ENCODE measurements at regions not wholly inside any gene's neighbourhood (a gene's known extent, or its start where the extent isn't known, plus 50 kb on each side); places are given as distances from the start of the nearest gene placed in this dataset.

GRCh38 chr11:87972133-87972532 is 203.1 kb downstream of the RAB38 start:
- DNase-seq (ENCODE audit: low read depth) = no peak
- TF ChIP-seq, protein P1, sequence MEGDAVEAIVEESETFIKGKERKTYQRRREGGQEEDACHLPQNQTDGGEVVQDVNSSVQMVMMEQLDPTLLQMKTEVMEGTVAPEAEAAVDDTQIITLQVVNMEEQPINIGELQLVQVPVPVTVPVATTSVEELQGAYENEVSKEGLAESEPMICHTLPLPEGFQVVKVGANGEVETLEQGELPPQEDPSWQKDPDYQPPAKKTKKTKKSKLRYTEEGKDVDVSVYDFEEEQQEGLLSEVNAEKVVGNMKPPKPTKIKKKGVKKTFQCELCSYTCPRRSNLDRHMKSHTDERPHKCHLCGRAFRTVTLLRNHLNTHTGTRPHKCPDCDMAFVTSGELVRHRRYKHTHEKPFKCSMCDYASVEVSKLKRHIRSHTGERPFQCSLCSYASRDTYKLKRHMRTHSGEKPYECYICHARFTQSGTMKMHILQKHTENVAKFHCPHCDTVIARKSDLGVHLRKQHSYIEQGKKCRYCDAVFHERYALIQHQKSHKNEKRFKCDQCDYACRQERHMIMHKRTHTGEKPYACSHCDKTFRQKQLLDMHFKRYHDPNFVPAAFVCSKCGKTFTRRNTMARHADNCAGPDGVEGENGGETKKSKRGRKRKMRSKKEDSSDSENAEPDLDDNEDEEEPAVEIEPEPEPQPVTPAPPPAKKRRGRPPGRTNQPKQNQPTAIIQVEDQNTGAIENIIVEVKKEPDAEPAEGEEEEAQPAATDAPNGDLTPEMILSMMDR (conservative IDR thresholded peaks at IDR 0.05; ENCODE audit: low read depth, low read length) = no peak
- no peak overlapping the region for H3K4me3 ChIP-seq (ENCODE audit: low read length)

DNA sequence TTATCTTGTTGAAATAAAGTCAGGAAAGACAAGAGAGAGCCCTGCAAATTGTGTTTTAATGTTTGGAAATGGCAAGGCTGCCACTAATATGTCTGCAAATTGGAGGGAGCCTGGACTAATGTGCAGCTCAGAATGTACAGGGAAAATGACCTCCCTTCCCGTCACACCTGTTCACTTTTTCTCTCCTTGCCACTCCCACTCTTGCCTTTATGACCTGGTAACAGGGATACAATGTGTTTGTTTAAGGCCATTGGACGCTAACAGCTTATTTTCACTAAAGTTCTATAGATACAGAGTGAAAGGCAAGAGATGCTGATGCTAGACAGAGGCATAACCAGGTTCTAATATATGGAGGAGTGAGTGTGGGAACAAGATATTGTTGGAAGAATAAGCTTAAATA is 203.9 kb downstream of the RAB38 start:
- TF ChIP-seq, protein P1 (conservative IDR thresholded peaks at IDR 0.05; ENCODE audit: low read depth, low read length) = no peak
- no peak for DNase-seq (ENCODE audit: low read depth)
- H3K4me3 ChIP-seq (ENCODE audit: low read length) = no peak overlapping the region

GRCh38 chr11:87970762-87971161 is 204.5 kb downstream of the RAB38 start:
- H3K4me3 ChIP-seq (ENCODE audit: low read length) = no peak overlapping the region
- TF ChIP-seq, protein P1 (conservative IDR thresholded peaks at IDR 0.05; ENCODE audit: low read depth, low read length) = no peak
- DNase-seq (ENCODE audit: low read depth) = no peak

GRCh38 chr11:87967459-87967858 is 207.8 kb downstream of the RAB38 start:
- no peak for DNase-seq (ENCODE audit: low read depth)
- TF ChIP-seq, protein P1 (conservative IDR thresholded peaks at IDR 0.05; ENCODE audit: low read depth, low read length) = no peak
- no peak overlapping the region for H3K4me3 ChIP-seq (ENCODE audit: low read length)

GRCh38 chr11:87966694-87967093 is 208.5 kb downstream of the RAB38 start:
- peak; percentile 74 for DNase-seq (ENCODE audit: low read depth)
- TF ChIP-seq, protein P1 (conservative IDR thresholded peaks at IDR 0.05; ENCODE audit: low read depth, low read length) = no peak
- H3K4me3 ChIP-seq (ENCODE audit: low read length) = no peak overlapping the region

- no peak overlapping the region for H3K4me3 ChIP-seq (ENCODE audit: low read length)
- TF ChIP-seq, protein P1 (conservative IDR thresholded peaks at IDR 0.05; ENCODE audit: low read depth, low read length) = no peak
- DNase-seq (ENCODE audit: low read depth) = no peak
Measured at GRCh38 chr11:87966216-87966615, 209.0 kb downstream of the RAB38 start.

GRCh38 chr11:87961606-87962005 is 213.6 kb downstream of the RAB38 start:
- TF ChIP-seq, protein P1 (conservative IDR thresholded peaks at IDR 0.05; ENCODE audit: low read depth, low read length) = no peak
- no peak overlapping the region for H3K4me3 ChIP-seq (ENCODE audit: low read length)
- DNase-seq (ENCODE audit: low read depth) = no peak
